Activated naive CD4-positive, alpha-beta T cell treated with anti-CD3 and anti-CD28 coated beads, Interleukin-2, amount 50 U/mL, for 72 hours (primary cell): ENCODE measurements at regions not wholly inside any gene's neighbourhood (a gene's known extent, or its start where the extent isn't known, plus 50 kb on each side); places are given as distances from the start of the nearest gene placed in this dataset.

ENCODE experiments used
- ATAC-seq, 2 donors: fragments of 150-1000 bp; cut with Tn5 transposase; 2 replicates each; pipeline ENCODE4 v1.10.0; 2021; ENCODE audit warnings: mild to moderate bottlenecking in 2 of 2, moderate library complexity in 2 of 2
- DNase-seq, 2 donors: peaks; one replicate each; pipeline ENCODE4 v3.0.0; 2021 to 2022; ENCODE audit warnings: low spot score in 2 of 2
- H3K27ac Mint-ChIP-seq, 2 donors: one replicate each; pipeline ENCODE4 v1.8.0; 2022; ENCODE audit warnings: mild to moderate bottlenecking in 2 of 2, mixed read lengths in 2 of 2
- H3K36me3 Mint-ChIP-seq, 2 donors: one replicate each; pipeline ENCODE4 v1.8.0; 2022; ENCODE audit warnings: mixed read lengths in 2 of 2
- H3K9me3 Mint-ChIP-seq, 2 donors: one replicate each; pipeline ENCODE4 v1.8.0; 2022; ENCODE audit warnings: mixed read lengths in 2 of 2

- no peak for ATAC-seq
- Mint-ChIP-seq H3K36me3 (no peaks in the 10 kb centered on the region), H3K9me3 (no peaks in the 10 kb centered on the region), H3K27ac (no peak overlapping the region)
- no peak for DNase-seq
These were observed 60.0 kb upstream of the DCBLD2 start for GRCh38 chr3:98961161-98962155.

- DNase-seq, result no peak
- Mint-ChIP-seq H3K36me3 (no peaks in the 10 kb centered on the region), H3K27ac (no peak overlapping the region), H3K9me3 (no peaks in the 10 kb centered on the region)
- no peak for ATAC-seq
These were observed 56.2 kb upstream of the DCBLD2 start for GRCh38 chr3:98957681-98958080.

- DNase-seq (no peak), ATAC-seq (no peak)
- Mint-ChIP-seq H3K27ac (no peak overlapping the region), H3K36me3 (no peaks in the 10 kb centered on the region), H3K9me3 (no peaks in the 10 kb centered on the region)
These were observed 54.5 kb upstream of the DCBLD2 start for GRCh38 chr3:98956008-98956407.

GRCh38 chr3:98954791-98955604 is 53.5 kb upstream of the DCBLD2 start:
- H3K9me3 Mint-ChIP-seq, result no peaks in the 10 kb centered on the region
- DNase-seq (no peak), ATAC-seq (no peak)
- no peaks in the 10 kb centered on the region for H3K36me3 Mint-ChIP-seq
- no peak overlapping the region for H3K27ac Mint-ChIP-seq

- no peak overlapping the region for H3K27ac Mint-ChIP-seq
- DNase-seq (no peak), ATAC-seq (no peak)
- H3K9me3 Mint-ChIP-seq, result no peaks in the 10 kb centered on the region
- H3K36me3 Mint-ChIP-seq, result no peaks in the 10 kb centered on the region
These were observed 52.7 kb upstream of the DCBLD2 start for GRCh38 chr3:98954242-98954641.

GRCh38 chr3:98952404-98952803 is 50.9 kb upstream of the DCBLD2 start:
- H3K9me3 Mint-ChIP-seq, result no peaks in the 10 kb centered on the region
- no peaks in the 10 kb centered on the region for H3K36me3 Mint-ChIP-seq

More at GRCh38 chr3:98952404-98952803, 50.9 kb upstream of the DCBLD2 start:
- DNase-seq (no peak), ATAC-seq (no peak)
- no peak overlapping the region for H3K27ac Mint-ChIP-seq
